ENCODE measurements at regions not wholly inside any gene's neighbourhood (a gene's known extent, or its start where the extent isn't known, plus 50 kb on each side); places are given as distances from the start of the nearest gene placed in this dataset.

- no peak for TF ChIP-seq PBX3 (IDR thresholded peaks at IDR 0.05)
- no peak for TF ChIP-seq BHLHE40 (IDR thresholded peaks at IDR 0.05; ENCODE audit: low read depth, low read length)
- no peak for TF ChIP-seq CHD4 (IDR thresholded peaks at IDR 0.05; ENCODE audit: borderline replicate concordance)
- TF ChIP-seq, protein P1, sequence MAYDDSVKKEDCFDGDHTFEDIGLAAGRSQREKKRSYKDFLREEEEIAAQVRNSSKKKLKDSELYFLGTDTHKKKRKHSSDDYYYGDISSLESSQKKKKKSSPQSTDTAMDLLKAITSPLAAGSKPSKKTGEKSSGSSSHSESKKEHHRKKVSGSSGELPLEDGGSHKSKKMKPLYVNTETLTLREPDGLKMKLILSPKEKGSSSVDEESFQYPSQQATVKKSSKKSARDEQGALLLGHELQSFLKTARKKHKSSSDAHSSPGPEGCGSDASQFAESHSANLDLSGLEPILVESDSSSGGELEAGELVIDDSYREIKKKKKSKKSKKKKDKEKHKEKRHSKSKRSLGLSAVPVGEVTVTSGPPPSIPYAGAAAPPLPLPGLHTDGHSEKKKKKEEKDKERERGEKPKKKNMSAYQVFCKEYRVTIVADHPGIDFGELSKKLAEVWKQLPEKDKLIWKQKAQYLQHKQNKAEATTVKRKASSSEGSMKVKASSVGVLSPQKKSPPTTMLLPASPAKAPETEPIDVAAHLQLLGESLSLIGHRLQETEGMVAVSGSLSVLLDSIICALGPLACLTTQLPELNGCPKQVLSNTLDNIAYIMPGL (CRISPR knock-in tag; IDR thresholded peaks at IDR 0.05; ENCODE audit: borderline replicate concordance) = no peak
- TF ChIP-seq CEBPB (IDR thresholded peaks at IDR 0.05) = no peak
- no peak for TF ChIP-seq CHD2 (IDR thresholded peaks at IDR 0.05; ENCODE audit: low read length, partially characterized antibody)
- TF ChIP-seq RARB (CRISPR knock-in tag; IDR thresholded peaks at IDR 0.05) = no peak
- no peak for TF ChIP-seq ESRRA (IDR thresholded peaks at IDR 0.05; ENCODE audit: borderline replicate concordance, low read length)
- no peak for TF ChIP-seq RAD21 (conservative IDR thresholded peaks at IDR 0.05 in 1 of 2, IDR thresholded peaks at IDR 0.05 in 1 of 2)
- TF ChIP-seq, protein P2, sequence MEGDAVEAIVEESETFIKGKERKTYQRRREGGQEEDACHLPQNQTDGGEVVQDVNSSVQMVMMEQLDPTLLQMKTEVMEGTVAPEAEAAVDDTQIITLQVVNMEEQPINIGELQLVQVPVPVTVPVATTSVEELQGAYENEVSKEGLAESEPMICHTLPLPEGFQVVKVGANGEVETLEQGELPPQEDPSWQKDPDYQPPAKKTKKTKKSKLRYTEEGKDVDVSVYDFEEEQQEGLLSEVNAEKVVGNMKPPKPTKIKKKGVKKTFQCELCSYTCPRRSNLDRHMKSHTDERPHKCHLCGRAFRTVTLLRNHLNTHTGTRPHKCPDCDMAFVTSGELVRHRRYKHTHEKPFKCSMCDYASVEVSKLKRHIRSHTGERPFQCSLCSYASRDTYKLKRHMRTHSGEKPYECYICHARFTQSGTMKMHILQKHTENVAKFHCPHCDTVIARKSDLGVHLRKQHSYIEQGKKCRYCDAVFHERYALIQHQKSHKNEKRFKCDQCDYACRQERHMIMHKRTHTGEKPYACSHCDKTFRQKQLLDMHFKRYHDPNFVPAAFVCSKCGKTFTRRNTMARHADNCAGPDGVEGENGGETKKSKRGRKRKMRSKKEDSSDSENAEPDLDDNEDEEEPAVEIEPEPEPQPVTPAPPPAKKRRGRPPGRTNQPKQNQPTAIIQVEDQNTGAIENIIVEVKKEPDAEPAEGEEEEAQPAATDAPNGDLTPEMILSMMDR (IDR thresholded peaks at IDR 0.05) = no peak
- no peak for TF ChIP-seq NR3C1 (IDR thresholded peaks at IDR 0.05)
- TF ChIP-seq EP300 (IDR thresholded peaks at IDR 0.05) = no peak
These were observed 253.4 kb downstream of the JRKL start for GRCh38 chr11:96643173-96643572.

Measured in A549 (cell line).